H1 (cell line): ENCODE measurements at regions not wholly inside any gene's neighbourhood (a gene's known extent, or its start where the extent isn't known, plus 50 kb on each side); places are given as distances from the start of the nearest gene placed in this dataset.

Experiments
- CTCF ChIA-PET: fragments of 300-600 bp; sonication (Branson Sonifier 250); formaldehyde crosslinking; loops from one replicate; lab custom pipeline; 2021; ENCODE audit not compliant: partially characterized antibody; lab: Charles Lee
- POLR2A ChIA-PET: fragments of 300-600 bp; sonication (Branson Sonifier 250); formaldehyde crosslinking; loops from one replicate; lab custom pipeline; 2021; ENCODE audit warnings: inconsistent platforms; ENCODE audit not compliant: partially characterized antibody; lab: Charles Lee
- DNase-seq, 2 experiments: peaks; one replicate each; pipeline versions ENCODE4 v3.0.0 to v3.0.0-alpha.2; 2010 to 2022; ENCODE audit warnings: low spot score in 2 of 2, low read depth in 1 of 2, mixed read lengths in 1 of 2
- FAIRE-seq: peaks from 2 replicates; lab custom pipeline; 2011; peaks lifted over from hg19 to GRCh38; lab: Jason Lieb, UNC
- H2AFZ ChIP-seq: 2 replicates; pipeline ENCODE4 v1.8.1; 2012; ENCODE audit warnings: low read length, inconsistent platforms
- H2AK5ac ChIP-seq: 2 replicates; pipeline ENCODE4 v1.6.1; 2013; ENCODE audit warnings: low read depth, low read length
- H2BK120ac ChIP-seq: replicated peaks from 2 replicates; pipeline ENCODE3; 2013; ENCODE audit warnings: low read depth, low read length, inconsistent platforms
- H2BK12ac ChIP-seq: 2 replicates; pipeline ENCODE4 v1.6.1; 2013; ENCODE audit warnings: low read depth, low read length
- H2BK15ac ChIP-seq: 2 replicates; pipeline ENCODE4 v1.6.1; 2013; ENCODE audit warnings: low read length
- H2BK20ac ChIP-seq: 2 replicates; pipeline ENCODE4 v1.6.1; 2013; ENCODE audit warnings: low read length
- H2BK5ac ChIP-seq: 2 replicates; pipeline ENCODE4 v1.6.1; 2013; ENCODE audit warnings: low read depth, low read length
- H3K14ac ChIP-seq: 2 replicates; pipeline ENCODE4 v1.6.1; 2013; ENCODE audit warnings: inconsistent platforms; ENCODE audit not compliant: insufficient read length
- H3K18ac ChIP-seq: 2 replicates; pipeline ENCODE4 v1.6.1; 2013; ENCODE audit warnings: low read length; ENCODE audit errors: extremely low read depth
- H3K23ac ChIP-seq: 2 replicates; pipeline ENCODE4 v1.6.1; 2013; ENCODE audit warnings: inconsistent platforms; ENCODE audit not compliant: insufficient read length
- H3K23me2 ChIP-seq: 2 replicates; pipeline ENCODE4 v1.6.1; 2013; ENCODE audit warnings: low read depth, low read length
- H3K27ac ChIP-seq: 2 replicates; pipeline ENCODE4 v1.6.1; 2011; ENCODE audit warnings: low read depth, low read length, inconsistent platforms
- H3K27me3 ChIP-seq, 4 experiments: replicated peaks in 1 of 4; 1 replicate in 1 of 4; 2 replicates in 3 of 4; pipeline versions ENCODE4 v1.6.1 to v1.8.1; 2011 to 2013; ENCODE audit warnings: low read length in 3 of 4, mild to moderate bottlenecking in 3 of 4, inconsistent platforms in 2 of 4, mixed read lengths in 2 of 4, moderate library complexity in 1 of 4; ENCODE audit not compliant: control insufficient read depth in 3 of 4, insufficient read depth in 3 of 4; ENCODE audit errors: extremely low read depth in 1 of 4
- H3K36me3 ChIP-seq, 4 experiments: 2 replicates each; pipeline versions ENCODE4 v1.6.1 to v1.8.1; 2011 to 2013; ENCODE audit warnings: mild to moderate bottlenecking in 4 of 4, low read length in 3 of 4, moderate library complexity in 2 of 4, control low read depth in 1 of 4, inconsistent platforms in 1 of 4; ENCODE audit not compliant: insufficient read depth in 4 of 4, control insufficient read depth in 2 of 4
- H3K4ac ChIP-seq: replicated peaks from 2 replicates; pipeline ENCODE3; 2013; ENCODE audit warnings: low read length, low read depth, mixed read lengths, inconsistent platforms; ENCODE audit not compliant: insufficient read length
- H3K4me1 ChIP-seq, 4 experiments: replicated peaks in 1 of 4; 1 replicate in 1 of 4; 2 replicates in 3 of 4; pipeline versions ENCODE4 v1.6.1 to v1.8.1; 2011 to 2013; ENCODE audit warnings: low read length in 3 of 4, inconsistent platforms in 2 of 4, mixed read lengths in 1 of 4; ENCODE audit not compliant: insufficient read depth in 4 of 4, control insufficient read depth in 3 of 4
- H3K4me2 ChIP-seq, 2 experiments: 2 replicates each; pipeline versions ENCODE4 v1.6.1 to v1.8.1; 2011 to 2013; ENCODE audit warnings: low read depth in 2 of 2, low read length in 2 of 2, control low read depth in 1 of 2, inconsistent platforms in 1 of 2, mild to moderate bottlenecking in 1 of 2; ENCODE audit not compliant: insufficient read depth in 1 of 2
- H3K4me3 ChIP-seq, 4 experiments: fragments of 200-600, 300-600 bp in 1 of 4; sonication (generic), shearing (Covaris generic), sonication (Bioruptor Twin) in 1 of 4; 2 replicates each; pipeline versions ENCODE4 v1.5.1 to v1.8.1; 2011 to 2016; ENCODE audit warnings: low read length in 4 of 4, low read depth in 3 of 4, control low read depth in 2 of 4, inconsistent platforms in 2 of 4, mild to moderate bottlenecking in 2 of 4, mixed read lengths in 1 of 4, moderate library complexity in 1 of 4; ENCODE audit not compliant: insufficient read depth in 2 of 4; ENCODE audit errors: extremely low read depth in 1 of 4
- H3K56ac ChIP-seq: replicated peaks from 2 replicates; pipeline ENCODE3; 2013; ENCODE audit warnings: low read depth, mild to moderate bottlenecking, mixed read lengths, low read length, inconsistent platforms; ENCODE audit not compliant: insufficient read length
- H3K79me1 ChIP-seq: 2 replicates; pipeline ENCODE4 v1.6.1; 2013; ENCODE audit warnings: low read depth, low read length, control low read depth
- H3K79me2 ChIP-seq, 2 experiments: 2 replicates each; pipeline versions ENCODE4 v1.6.1 to v1.8.1; 2012 to 2013; ENCODE audit warnings: low read length in 2 of 2, mild to moderate bottlenecking in 2 of 2, inconsistent platforms in 1 of 2; ENCODE audit not compliant: insufficient read depth in 2 of 2, control insufficient read depth in 1 of 2
- H3K9ac ChIP-seq, 4 experiments: replicated peaks in 1 of 4; 1 replicate in 1 of 4; 2 replicates in 3 of 4; pipeline versions ENCODE4 v1.6.1 to v1.8.1; 2011 to 2013; ENCODE audit warnings: low read depth in 3 of 4, low read length in 3 of 4, control low read depth in 2 of 4, mild to moderate bottlenecking in 2 of 4, moderate library complexity in 2 of 4, inconsistent platforms in 1 of 4; ENCODE audit errors: extremely low read depth in 1 of 4
- H3K9me3 ChIP-seq, 2 experiments: 2 replicates each; pipeline versions ENCODE4 v1.6.1 to v1.8.1; 2012 to 2013; ENCODE audit warnings: mild to moderate bottlenecking in 2 of 2, moderate library complexity in 2 of 2, control low read depth in 1 of 2, inconsistent platforms in 1 of 2, low read depth in 1 of 2, low read length in 1 of 2, mixed read lengths in 1 of 2; ENCODE audit not compliant: insufficient read depth in 2 of 2
- H4K20me1 ChIP-seq, 2 experiments: replicated peaks in 1 of 2; 2 replicates each; pipeline versions ENCODE3 to v1.8.1; 2011 to 2013; ENCODE audit warnings: inconsistent platforms in 2 of 2, low read length in 2 of 2, mild to moderate bottlenecking in 1 of 2; ENCODE audit not compliant: insufficient read depth in 2 of 2, control insufficient read depth in 1 of 2
- H4K5ac ChIP-seq: 2 replicates; pipeline ENCODE4 v1.6.1; 2013; ENCODE audit warnings: low read length, low read depth, mixed read lengths, inconsistent platforms; ENCODE audit not compliant: insufficient read length
- H4K8ac ChIP-seq: 2 replicates; pipeline ENCODE4 v1.8.0; 2013; ENCODE audit warnings: mild to moderate bottlenecking, moderate library complexity, low read length, inconsistent platforms; ENCODE audit not compliant: insufficient read depth; ENCODE audit errors: extremely low read depth
- H4K91ac ChIP-seq: replicated peaks from 2 replicates; pipeline ENCODE3; 2013; ENCODE audit warnings: low read length, mixed read lengths, inconsistent platforms; ENCODE audit not compliant: insufficient read length
- BCL11A ChIP-seq, 2 experiments: IDR thresholded peaks; one replicate each; pipeline ENCODE4 v1.6.1; 2011; ENCODE audit warnings: low read depth in 2 of 2, low read length in 2 of 2, mild to moderate bottlenecking in 2 of 2
- CBX8 ChIP-seq: fragments of 300-800, 300-1000 bp; sonication (generic); IDR thresholded peaks from 2 replicates; pipeline ENCODE4 v1.7.1; 2016; ENCODE audit warnings: low read depth, low read length, borderline replicate concordance
- E2F6 ChIP-seq: IDR thresholded peaks from 2 replicates; pipeline ENCODE4 v1.6.1; 2012; ENCODE audit warnings: inconsistent platforms
- JUND ChIP-seq: IDR thresholded peaks from 2 replicates; pipeline ENCODE4 v1.6.1; 2011; ENCODE audit warnings: mild to moderate bottlenecking, improper control_type of control experiment, low read length
- NANOG ChIP-seq: IDR thresholded peaks from 2 replicates; pipeline ENCODE4 v1.6.1; 2011; ENCODE audit warnings: low read length, low read depth, mild to moderate bottlenecking, inconsistent platforms; ENCODE audit not compliant: insufficient read depth, poor library complexity, severe bottlenecking
- POLR2A ChIP-seq, 2 experiments: IDR thresholded peaks; 1 replicate in 1 of 2; 2 replicates in 1 of 2; pipeline ENCODE4 v1.6.1; 2011; ENCODE audit warnings: low read depth in 2 of 2, low read length in 2 of 2, mild to moderate bottlenecking in 2 of 2; ENCODE audit errors: control extremely low read depth in 1 of 2
- RBBP5 ChIP-seq: IDR thresholded peaks from 2 replicates; pipeline ENCODE4 v1.7.1; 2012; ENCODE audit warnings: low read depth, mild to moderate bottlenecking, inconsistent platforms, low read length, moderate library complexity, borderline replicate concordance
- TCF12 ChIP-seq: IDR thresholded peaks from 2 replicates; pipeline ENCODE4 v1.6.1; 2011; ENCODE audit warnings: low read depth, mild to moderate bottlenecking, low read length
- TEAD4 ChIP-seq: IDR thresholded peaks from 2 replicates; pipeline ENCODE4 v1.6.1; 2012; ENCODE audit warnings: low read depth, low read length, inconsistent platforms, mixed read lengths
- WGBS, 2 experiments: shearing (Covaris generic) in 1 of 2; methylation state at CpG; one replicate each; pipeline versions ENCODE4 v1.1.6 to v1.1.7; 2013 to 2015; ENCODE audit warnings: low lambda C conversion rate in 2 of 2, mixed read lengths in 2 of 2, inconsistent platforms in 1 of 2, low coverage in 1 of 2, missing lambda C conversion rate in 1 of 2; ENCODE audit not compliant: insufficient replicate concordance in 2 of 2, insufficient coverage in 1 of 2, insufficient read length in 1 of 2; ENCODE audit errors: extremely low coverage in 1 of 2, missing lambda C conversion rate in 1 of 2; 5-methylcytosine and 5-hydroxymethylcytosine counted together
- TF ChIP-seq, protein P1 (sequence below): IDR thresholded peaks from 2 replicates; pipeline ENCODE4 v1.6.1; 2012; ENCODE audit warnings: inconsistent platforms
- TF ChIP-seq, protein P2 (sequence below): IDR thresholded peaks from 2 replicates; pipeline ENCODE4 v1.6.1; 2011; ENCODE audit warnings: low read depth, mild to moderate bottlenecking, low read length; ENCODE audit not compliant: insufficient read depth
- TF ChIP-seq, protein P3 (sequence below): IDR thresholded peaks from 2 replicates; pipeline ENCODE4 v1.6.1; 2012; ENCODE audit warnings: low read length, inconsistent platforms

GRCh38 chr1:104238991-104239390 lies 489.3 kb downstream of the AMY1C start:
- Histone ChIP-seq H3K4me1 (no peaks in the 10 kb centered on the region), H3K14ac (no peak overlapping the region)
- 64% methylated on average over 2 of the region's 2 CpGs; no CpG with 5 or more reads in 1 of the 2 experiments for WGBS, 2 experiments
- no peak for TF ChIP-seq CBX8
- TF ChIP-seq, protein P1, sequence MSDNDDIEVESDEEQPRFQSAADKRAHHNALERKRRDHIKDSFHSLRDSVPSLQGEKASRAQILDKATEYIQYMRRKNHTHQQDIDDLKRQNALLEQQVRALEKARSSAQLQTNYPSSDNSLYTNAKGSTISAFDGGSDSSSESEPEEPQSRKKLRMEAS = no peak
- TF ChIP-seq, protein P2, sequence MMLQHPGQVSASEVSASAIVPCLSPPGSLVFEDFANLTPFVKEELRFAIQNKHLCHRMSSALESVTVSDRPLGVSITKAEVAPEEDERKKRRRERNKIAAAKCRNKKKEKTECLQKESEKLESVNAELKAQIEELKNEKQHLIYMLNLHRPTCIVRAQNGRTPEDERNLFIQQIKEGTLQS = no peak
- TF ChIP-seq POLR2A (IDR thresholded peaks at IDR 0.05; ENCODE audit: control extremely low read depth in 1 of 2, low read depth in 2 of 2, low read length in 2 of 2) = no peak
- no peak for TF ChIP-seq RBBP5
- TF ChIP-seq NANOG = no peak
- no peak for TF ChIP-seq TEAD4
- TF ChIP-seq TCF12 = no peak
- no peak for TF ChIP-seq E2F6
- TF ChIP-seq, protein P3, sequence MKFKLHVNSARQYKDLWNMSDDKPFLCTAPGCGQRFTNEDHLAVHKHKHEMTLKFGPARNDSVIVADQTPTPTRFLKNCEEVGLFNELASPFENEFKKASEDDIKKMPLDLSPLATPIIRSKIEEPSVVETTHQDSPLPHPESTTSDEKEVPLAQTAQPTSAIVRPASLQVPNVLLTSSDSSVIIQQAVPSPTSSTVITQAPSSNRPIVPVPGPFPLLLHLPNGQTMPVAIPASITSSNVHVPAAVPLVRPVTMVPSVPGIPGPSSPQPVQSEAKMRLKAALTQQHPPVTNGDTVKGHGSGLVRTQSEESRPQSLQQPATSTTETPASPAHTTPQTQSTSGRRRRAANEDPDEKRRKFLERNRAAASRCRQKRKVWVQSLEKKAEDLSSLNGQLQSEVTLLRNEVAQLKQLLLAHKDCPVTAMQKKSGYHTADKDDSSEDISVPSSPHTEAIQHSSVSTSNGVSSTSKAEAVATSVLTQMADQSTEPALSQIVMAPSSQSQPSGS = no peak
- no peak for TF ChIP-seq BCL11A (IDR thresholded peaks at IDR 0.05; ENCODE audit: low read depth in 2 of 2, low read length in 2 of 2)
- TF ChIP-seq JUND = no peak

More at GRCh38 chr1:104238991-104239390, 489.3 kb downstream of the AMY1C start:
- Histone ChIP-seq H3K4ac (no peak overlapping the region), H2BK12ac (no peak overlapping the region), H3K36me3 (no peaks in the 10 kb centered on the region), H3K56ac (no peak overlapping the region), H3K23me2 (no peaks in the 10 kb centered on the region), H3K9me3 (no peaks in the 10 kb centered on the region), H3K4me3 (no peak overlapping the region), H3K18ac (no peak overlapping the region), H4K8ac (no peak overlapping the region), H3K23ac (no peak overlapping the region), H3K4me2 (no peak overlapping the region), H3K9ac (no peak overlapping the region), H2AK5ac (no peak overlapping the region), H4K91ac (no peak overlapping the region), H3K27me3 (no peaks in the 10 kb centered on the region), H3K27ac (no peak overlapping the region), H2BK15ac (no peak overlapping the region), H3K79me2 (no peaks in the 10 kb centered on the region), H4K20me1 (no peaks in the 10 kb centered on the region), H2AFZ (no peak overlapping the region), H2BK120ac (no peak overlapping the region), H4K5ac (no peak overlapping the region), H2BK20ac (no peak overlapping the region), H3K79me1 (no peaks in the 10 kb centered on the region), H2BK5ac (no peak overlapping the region)
- DNase-seq (no peak), FAIRE-seq (no peak)
- ChIA-PET CTCF (no interaction called here), POLR2A (interaction anchor here (0.7 kb wide), 1 partner anchor 40 kb away, joined by 3 read pairs; no protein-coding TSS in a partner anchor)
